Left ventricle myocardium inferior (tissue), 1 donor: ENCODE measurements at regions not wholly inside any gene's neighbourhood (a gene's known extent, or its start where the extent isn't known, plus 50 kb on each side); places are given as distances from the start of the nearest gene placed in this dataset.

ENCODE experiments used
- DNase-seq: peaks from one replicate; pipeline ENCODE4 v3.0.0-alpha.2; 2020
- H3K27ac ChIP-seq: fragments of 200-600 bp; replicated peaks from 2 replicates; pipeline ENCODE4 v1.8.0; 2021
- H3K27me3 ChIP-seq: fragments of 200-600 bp; 2 replicates; pipeline ENCODE4 v1.8.0; 2021; ENCODE audit warnings: low read depth
- H3K36me3 ChIP-seq: fragments of 200-600 bp; 2 replicates; pipeline ENCODE4 v1.8.0; 2021
- H3K4me1 ChIP-seq: fragments of 200-600 bp; 2 replicates; pipeline ENCODE4 v1.8.0; 2021
- H3K4me3 ChIP-seq: fragments of 200-600 bp; 2 replicates; pipeline ENCODE4 v1.8.0; 2021; ENCODE audit warnings: mild to moderate bottlenecking, moderate library complexity
- H3K9me3 ChIP-seq: fragments of 200-600 bp; replicated peaks from 2 replicates; pipeline ENCODE4 v1.8.0; 2021
- intact Hi-C: fragments of 100-400 bp; cut with micrococcal nuclease; formaldehyde crosslinking; loops from one replicate; pipeline ENCODE4 v1.11.0; 2022
- TF ChIP-seq, protein P1 (sequence below): fragments of 200-600 bp; IDR thresholded peaks from 2 replicates; pipeline ENCODE4 v1.8.0; 2021; ENCODE audit warnings: antibody characterized with exemption, mild to moderate bottlenecking, borderline replicate concordance
- donor health status: DM: no; HTN: yes; CAD: no; lungs with severe emphysema.

DNA sequence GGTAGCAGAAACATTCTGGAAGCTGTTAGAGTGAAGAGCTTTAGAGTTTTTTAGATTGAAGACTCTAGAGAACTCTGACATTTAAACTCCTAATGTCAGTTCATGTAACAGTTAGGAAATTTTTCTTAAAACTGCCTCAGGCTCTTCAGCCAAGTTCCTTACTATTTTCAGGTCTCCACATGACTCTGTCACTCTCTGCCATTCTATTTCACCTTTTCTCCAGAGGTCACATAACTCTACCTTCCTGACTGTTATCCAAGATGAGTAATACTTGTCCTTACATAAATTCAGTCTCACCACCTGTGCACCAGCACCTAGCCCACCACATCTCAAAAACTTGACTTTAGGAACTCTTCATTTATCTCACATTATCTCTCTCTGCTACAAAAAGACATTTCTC, 347.1 kb upstream of the CA10 start:
- Histone ChIP-seq H3K36me3 (no peaks in the 10 kb centered on the region), H3K27me3 (no peaks in the 10 kb centered on the region), H3K27ac (no peak overlapping the region), H3K4me3 (no peak overlapping the region), H3K9me3 (peaks cover 5% of the 10 kb centered on the region), H3K4me1 (no peaks in the 10 kb centered on the region)
- no peak for DNase-seq
- TF ChIP-seq, protein P1, sequence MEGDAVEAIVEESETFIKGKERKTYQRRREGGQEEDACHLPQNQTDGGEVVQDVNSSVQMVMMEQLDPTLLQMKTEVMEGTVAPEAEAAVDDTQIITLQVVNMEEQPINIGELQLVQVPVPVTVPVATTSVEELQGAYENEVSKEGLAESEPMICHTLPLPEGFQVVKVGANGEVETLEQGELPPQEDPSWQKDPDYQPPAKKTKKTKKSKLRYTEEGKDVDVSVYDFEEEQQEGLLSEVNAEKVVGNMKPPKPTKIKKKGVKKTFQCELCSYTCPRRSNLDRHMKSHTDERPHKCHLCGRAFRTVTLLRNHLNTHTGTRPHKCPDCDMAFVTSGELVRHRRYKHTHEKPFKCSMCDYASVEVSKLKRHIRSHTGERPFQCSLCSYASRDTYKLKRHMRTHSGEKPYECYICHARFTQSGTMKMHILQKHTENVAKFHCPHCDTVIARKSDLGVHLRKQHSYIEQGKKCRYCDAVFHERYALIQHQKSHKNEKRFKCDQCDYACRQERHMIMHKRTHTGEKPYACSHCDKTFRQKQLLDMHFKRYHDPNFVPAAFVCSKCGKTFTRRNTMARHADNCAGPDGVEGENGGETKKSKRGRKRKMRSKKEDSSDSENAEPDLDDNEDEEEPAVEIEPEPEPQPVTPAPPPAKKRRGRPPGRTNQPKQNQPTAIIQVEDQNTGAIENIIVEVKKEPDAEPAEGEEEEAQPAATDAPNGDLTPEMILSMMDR: no peak
- intact Hi-C loops: no loop called here

DNA sequence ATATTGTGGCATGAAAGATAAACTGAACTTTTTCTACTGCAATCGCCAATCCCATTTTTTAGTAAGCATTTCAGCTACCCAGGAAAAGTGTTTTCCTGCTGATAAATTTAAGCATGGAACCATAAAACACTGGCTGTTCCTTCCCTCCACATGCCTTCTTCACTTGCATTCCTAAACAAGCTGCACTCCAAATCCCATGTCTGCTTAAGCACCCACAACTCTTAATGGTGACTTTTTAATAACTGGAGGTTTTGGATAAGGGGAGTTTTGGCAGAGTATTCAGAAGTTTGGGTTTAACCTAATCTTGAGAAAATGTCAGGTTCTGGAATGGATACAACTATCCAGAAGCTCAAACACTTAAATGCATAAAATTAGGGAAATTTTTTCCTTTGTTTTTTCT, 345.6 kb upstream of the CA10 start:
- Histone ChIP-seq H3K36me3 (no peaks in the 10 kb centered on the region), H3K4me1 (no peaks in the 10 kb centered on the region), H3K9me3 (no peaks in the 10 kb centered on the region), H3K27ac (no peak overlapping the region), H3K4me3 (no peak overlapping the region), H3K27me3 (no peaks in the 10 kb centered on the region)
- TF ChIP-seq, protein P1: no peak
- no peak for DNase-seq
- intact Hi-C loops: no loop called here

DNA sequence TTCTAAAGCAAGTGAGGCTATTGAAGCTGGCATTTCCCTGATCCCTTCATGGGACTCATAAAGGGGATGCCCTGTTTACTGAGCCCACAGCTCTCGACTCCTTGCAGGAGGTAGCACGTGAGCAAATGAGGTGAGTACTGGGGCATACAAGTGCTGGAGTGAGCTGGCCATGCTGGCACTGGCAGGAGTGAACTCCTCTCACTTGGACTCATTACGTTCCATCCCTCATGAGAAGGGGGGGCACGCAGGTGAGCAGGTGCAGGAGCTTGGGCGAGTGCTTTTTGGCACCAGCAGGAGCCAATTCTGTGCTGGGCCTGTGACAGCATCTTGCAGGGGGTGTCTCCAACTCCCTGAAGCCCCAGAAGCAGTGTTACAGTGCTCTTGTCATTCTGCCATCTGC, 337.1 kb upstream of the CA10 start:
- H3K27me3 ChIP-seq: no peaks in the 10 kb centered on the region
- intact Hi-C loops: no loop called here
- no peaks in the 10 kb centered on the region for H3K36me3 ChIP-seq
- no peaks in the 10 kb centered on the region for H3K4me1 ChIP-seq
- no peak for DNase-seq
- no peak overlapping the region for H3K27ac ChIP-seq
- no peak overlapping the region for H3K4me3 ChIP-seq
- TF ChIP-seq, protein P1: no peak
- peaks cover 20% of the 10 kb centered on the region for H3K9me3 ChIP-seq

DNA sequence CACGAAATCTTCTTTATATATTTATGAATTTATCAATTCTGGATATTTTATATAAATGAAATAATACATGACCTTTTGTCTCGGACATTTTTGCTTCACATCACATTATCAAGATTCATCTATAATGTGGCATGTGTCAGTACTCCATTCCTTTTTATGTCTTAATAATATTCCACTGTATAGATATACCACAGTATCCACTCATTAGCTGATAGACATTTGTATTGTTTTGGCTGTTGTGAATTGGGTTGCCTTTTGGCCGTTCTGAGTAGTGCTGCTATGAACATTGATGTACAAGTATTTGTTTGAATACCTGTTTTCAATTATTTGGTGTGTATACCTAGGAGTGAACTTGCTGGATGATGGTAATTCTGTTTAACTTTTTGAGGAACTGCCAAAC, 323.8 kb upstream of the CA10 start:
- TF ChIP-seq, protein P1: no peak
- H3K27me3 ChIP-seq: no peaks in the 10 kb centered on the region
- no peaks in the 10 kb centered on the region for H3K36me3 ChIP-seq
- no peak overlapping the region for H3K27ac ChIP-seq
- peaks cover 28% of the 10 kb centered on the region for H3K9me3 ChIP-seq
- intact Hi-C loops: no loop called here
- H3K4me1 ChIP-seq: no peaks in the 10 kb centered on the region
- H3K4me3 ChIP-seq: no peak overlapping the region
- DNase-seq: no peak

DNA sequence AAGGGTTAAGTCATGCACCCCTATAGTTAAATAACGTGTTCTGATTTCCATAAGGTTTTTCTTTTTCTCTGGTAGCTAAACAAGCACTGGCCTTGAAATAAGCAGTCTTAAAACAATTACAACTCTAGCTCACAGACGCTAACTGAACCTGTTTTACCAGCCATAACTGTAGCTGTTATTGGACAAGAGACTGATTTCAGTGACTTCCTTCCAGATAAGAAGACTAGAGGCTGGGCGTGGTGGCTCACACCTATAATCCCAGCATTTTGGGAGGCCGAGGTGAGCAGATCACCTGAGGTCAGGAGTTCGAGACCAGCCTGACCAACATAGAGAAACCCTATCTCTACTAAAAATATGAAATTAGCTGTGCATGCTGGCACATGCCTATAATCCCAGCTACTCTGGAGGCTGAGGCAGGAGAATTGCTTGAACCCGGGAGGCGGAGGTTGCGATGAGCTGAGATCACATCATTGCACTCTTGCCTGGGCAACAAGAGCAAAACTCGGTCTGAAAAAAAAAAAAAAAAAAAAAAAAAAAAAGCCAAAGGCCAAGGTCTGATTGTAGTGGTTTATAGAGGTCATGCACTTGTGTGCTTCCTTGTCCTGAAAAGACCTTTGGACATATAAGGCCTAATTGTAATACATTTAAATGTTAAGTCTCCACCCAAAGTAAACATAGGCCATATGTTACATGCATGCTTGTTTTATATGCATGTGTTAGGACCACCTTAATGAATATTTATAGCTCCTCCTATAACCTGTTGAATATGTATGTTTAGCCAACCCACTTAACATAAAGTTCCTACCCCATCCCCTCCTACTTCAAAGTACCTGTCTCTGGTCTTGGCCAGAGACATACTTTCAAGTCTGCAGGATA, 319.5 kb upstream of the CA10 start:
- Histone ChIP-seq H3K36me3 (no peaks in the 10 kb centered on the region), H3K27ac (no peak overlapping the region), H3K27me3 (no peaks in the 10 kb centered on the region), H3K4me3 (no peak overlapping the region), H3K9me3 (peaks cover 16% of the 10 kb centered on the region), H3K4me1 (no peaks in the 10 kb centered on the region)
- TF ChIP-seq, protein P1: no peak
- DNase-seq: no peak
- intact Hi-C loops: no loop called here
